PC-3 (cell line): ENCODE measurements at regions not wholly inside any gene's neighbourhood (a gene's known extent, or its start where the extent isn't known, plus 50 kb on each side); places are given as distances from the start of the nearest gene placed in this dataset.

Experiments used
- ATAC-seq: fragments of 200-7000 bp; cut with Tn5 transposase; 2 replicates; pipeline ENCODE4 v1.9.1; 2020; ENCODE audit warnings: mild to moderate bottlenecking, moderate library complexity
- BruUV-seq: library from RNA; stranded (reverse); fragments of 400-500 nt; replicated peaks from 2 replicates; lab custom pipeline; 2021; lab: Mats Ljungman, UMichigan
- CTCF ChIA-PET: fragments of 300-600 bp; sonication (Branson Sonifier 250); formaldehyde crosslinking; loops from one replicate; lab custom pipeline; 2022; ENCODE audit warnings: antibody characterized with exemption; lab: Charles Lee
- POLR2A ChIA-PET: fragments of 300-600 bp; sonication (Branson Sonifier 250); formaldehyde crosslinking; loops from one replicate; lab custom pipeline; 2022; ENCODE audit warnings: antibody characterized with exemption; ENCODE audit not compliant: unreplicated experiment; lab: Charles Lee
- DNase-seq: peaks from one replicate; pipeline ENCODE4 v3.0.0-alpha.2; 2015
- H2AFZ ChIP-seq: fragments of 300-600 bp; sonication (generic); 2 replicates; pipeline ENCODE4 v1.6.0; 2016; ENCODE audit warnings: antibody characterized with exemption, low read length
- H3F3A ChIP-seq: fragments of 300-600 bp; sonication (generic); one replicate; pipeline ENCODE4 v1.6.0; 2017; ENCODE audit warnings: antibody characterized with exemption, low read length, control low read depth, mild to moderate bottlenecking; ENCODE audit not compliant: unreplicated experiment
- H3K27ac ChIP-seq: fragments of 300-600 bp; sonication (generic); 2 replicates; pipeline ENCODE4 v1.5.1; 2016; ENCODE audit warnings: mild to moderate bottlenecking, low read length
- H3K27me3 ChIP-seq: fragments of 300-600 bp; sonication (generic); 2 replicates; pipeline ENCODE4 v1.6.1; 2016; ENCODE audit warnings: low read length, mixed read lengths
- H3K36me3 ChIP-seq: fragments of 300-600 bp; sonication (generic); 2 replicates; pipeline ENCODE4 v1.6.1; 2016; ENCODE audit warnings: low read depth, mixed run types, low read length, mixed read lengths
- H3K4me1 ChIP-seq: fragments of 300-600 bp; sonication (generic); 2 replicates; pipeline ENCODE4 v1.5.1; 2016; ENCODE audit warnings: low read length; ENCODE audit not compliant: insufficient read depth
- H3K4me2 ChIP-seq: fragments of 300-600 bp; sonication (generic); 2 replicates; pipeline ENCODE4 v1.6.0; 2016; ENCODE audit warnings: low read length
- H3K4me3 ChIP-seq: fragments of 300-600 bp; sonication (generic); 2 replicates; pipeline ENCODE4 v1.5.1; 2016; ENCODE audit warnings: mild to moderate bottlenecking, low read length, mixed read lengths
- H3K79me2 ChIP-seq: fragments of 300-600 bp; sonication (generic); 2 replicates; pipeline ENCODE4 v1.6.1; 2017; ENCODE audit warnings: low read length, mixed read lengths
- H3K9ac ChIP-seq: fragments of 300-600 bp; sonication (generic); 2 replicates; pipeline ENCODE4 v1.6.0; 2016; ENCODE audit warnings: mild to moderate bottlenecking, low read length
- H3K9me2 ChIP-seq: fragments of 300-600 bp; sonication (generic); replicated peaks from 2 replicates; pipeline ENCODE4 v1.6.1; 2016; ENCODE audit warnings: mixed run types, low read length, mixed read lengths
- H3K9me3 ChIP-seq: fragments of 300-600 bp; sonication (generic); 2 replicates; pipeline ENCODE4 v1.6.1; 2016; ENCODE audit warnings: low read length, mixed read lengths
- H4K20me1 ChIP-seq: fragments of 300-600 bp; sonication (generic); 2 replicates; pipeline ENCODE4 v1.6.1; 2016; ENCODE audit warnings: low read length, mixed read lengths
- EZH2 ChIP-seq: fragments of 300-600 bp; sonication (generic); IDR thresholded peaks from one replicate; pipeline ENCODE4 v1.6.1; 2017; ENCODE audit warnings: antibody characterized with exemption, mild to moderate bottlenecking, low read length; ENCODE audit not compliant: unreplicated experiment
- EZH2phosphoT487 ChIP-seq: fragments of 300-600 bp; sonication (generic); IDR thresholded peaks from 2 replicates; pipeline ENCODE4 v1.6.1; 2018; ENCODE audit warnings: mild to moderate bottlenecking, antibody characterized with exemption, low read length, borderline replicate concordance
- intact Hi-C: fragments of 100-400 bp; cut with micrococcal nuclease; formaldehyde crosslinking; loops from 2 replicates; pipeline ENCODE4 v1.9.0; 2023
- TF ChIP-seq, protein P1 (sequence below): fragments of 300-600 bp; sonication (generic); conservative IDR thresholded peaks from 2 replicates; pipeline ENCODE4 v1.5.1; 2017; ENCODE audit warnings: antibody characterized with exemption, low read depth, mild to moderate bottlenecking, low read length

DNA sequence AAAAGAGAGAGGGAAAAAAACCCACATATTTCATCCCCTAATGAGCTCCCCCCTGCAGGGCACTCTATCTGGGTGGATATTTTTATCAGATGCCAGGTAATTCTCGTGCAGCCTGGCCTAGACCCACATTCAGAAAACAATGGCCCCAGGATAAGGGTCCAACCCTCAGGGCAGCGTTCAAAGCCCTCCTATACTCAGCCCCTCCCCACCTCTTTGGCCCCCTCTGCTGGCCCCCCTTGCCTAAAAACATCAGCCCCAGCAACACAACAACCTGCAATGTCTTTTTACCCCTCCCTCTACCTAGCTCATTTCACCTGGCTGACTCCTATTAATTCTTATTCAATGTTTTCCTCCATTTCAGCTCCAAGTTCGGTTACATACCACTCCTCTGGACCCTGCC is 145.4 kb upstream of the MED14 start:
- H3K27me3 ChIP-seq: no peaks in the 10 kb centered on the region
- no peaks in the 10 kb centered on the region for H3K79me2 ChIP-seq
- ChIA-PET CTCF (no interaction called here), POLR2A (no interaction called here)
- H3K9me3 ChIP-seq: no peaks in the 10 kb centered on the region
- H3F3A ChIP-seq: no peaks in the 10 kb centered on the region
- no peak overlapping the region for H3K4me2 ChIP-seq
- no peak for TF ChIP-seq EZH2
- TF ChIP-seq, protein P1, sequence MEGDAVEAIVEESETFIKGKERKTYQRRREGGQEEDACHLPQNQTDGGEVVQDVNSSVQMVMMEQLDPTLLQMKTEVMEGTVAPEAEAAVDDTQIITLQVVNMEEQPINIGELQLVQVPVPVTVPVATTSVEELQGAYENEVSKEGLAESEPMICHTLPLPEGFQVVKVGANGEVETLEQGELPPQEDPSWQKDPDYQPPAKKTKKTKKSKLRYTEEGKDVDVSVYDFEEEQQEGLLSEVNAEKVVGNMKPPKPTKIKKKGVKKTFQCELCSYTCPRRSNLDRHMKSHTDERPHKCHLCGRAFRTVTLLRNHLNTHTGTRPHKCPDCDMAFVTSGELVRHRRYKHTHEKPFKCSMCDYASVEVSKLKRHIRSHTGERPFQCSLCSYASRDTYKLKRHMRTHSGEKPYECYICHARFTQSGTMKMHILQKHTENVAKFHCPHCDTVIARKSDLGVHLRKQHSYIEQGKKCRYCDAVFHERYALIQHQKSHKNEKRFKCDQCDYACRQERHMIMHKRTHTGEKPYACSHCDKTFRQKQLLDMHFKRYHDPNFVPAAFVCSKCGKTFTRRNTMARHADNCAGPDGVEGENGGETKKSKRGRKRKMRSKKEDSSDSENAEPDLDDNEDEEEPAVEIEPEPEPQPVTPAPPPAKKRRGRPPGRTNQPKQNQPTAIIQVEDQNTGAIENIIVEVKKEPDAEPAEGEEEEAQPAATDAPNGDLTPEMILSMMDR: no peak
- no peak for TF ChIP-seq EZH2phosphoT487
- no peak overlapping the region for H2AFZ ChIP-seq
- H4K20me1 ChIP-seq: no peaks in the 10 kb centered on the region
- no TSS peak for BruUV-seq
- H3K9ac ChIP-seq: no peak overlapping the region
- DNase-seq (no peak), ATAC-seq (no peak)
- intact Hi-C loops: no loop called here
- H3K4me1 ChIP-seq: peaks cover 5% of the 10 kb centered on the region
- H3K27ac ChIP-seq: no peak overlapping the region
- H3K36me3 ChIP-seq: no peaks in the 10 kb centered on the region
- H3K4me3 ChIP-seq: no peak overlapping the region
- H3K9me2 ChIP-seq: no peaks in the 10 kb centered on the region

DNA sequence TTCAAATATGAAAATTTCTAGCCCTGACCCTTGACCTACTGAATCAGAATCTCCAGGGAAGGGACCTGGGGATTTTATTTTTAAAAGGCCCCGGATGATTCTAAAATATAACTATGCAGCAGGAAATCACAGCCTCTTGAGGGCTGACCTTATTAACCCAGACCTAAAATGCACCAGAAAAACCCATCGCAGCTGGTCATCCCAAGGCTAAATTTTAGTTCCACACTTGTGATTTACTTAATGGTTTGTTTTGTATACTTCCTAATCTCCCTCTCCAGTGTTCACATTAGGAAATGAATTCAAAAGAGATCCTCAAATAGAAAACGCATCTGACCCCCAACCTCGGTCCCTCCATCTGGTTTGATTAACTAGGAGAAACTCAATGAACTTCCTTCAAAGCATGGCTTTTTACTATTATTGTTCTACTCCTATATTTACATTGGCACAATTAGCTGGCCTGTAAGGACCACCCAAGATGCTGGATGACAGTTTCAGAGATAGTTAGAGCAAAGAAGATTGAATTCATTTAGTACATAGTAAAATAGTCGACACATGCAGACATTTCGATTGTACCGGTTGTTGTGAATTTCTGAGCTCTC is 147.8 kb upstream of the MED14 start:
- Histone ChIP-seq H3F3A (no peaks in the 10 kb centered on the region), H3K79me2 (no peaks in the 10 kb centered on the region), H3K27me3 (no peaks in the 10 kb centered on the region), H3K4me2 (no peak overlapping the region), H3K9ac (no peak overlapping the region), H3K27ac (no peak overlapping the region), H3K4me3 (no peak overlapping the region), H3K9me2 (no peaks in the 10 kb centered on the region), H3K36me3 (no peaks in the 10 kb centered on the region), H3K4me1 (peaks cover 12% of the 10 kb centered on the region), H3K9me3 (no peaks in the 10 kb centered on the region), H4K20me1 (no peaks in the 10 kb centered on the region), H2AFZ (no peak overlapping the region)
- DNase-seq: no peak
- BruUV-seq: no TSS peak
- ChIA-PET CTCF (no interaction called here), POLR2A (no interaction called here)
- no peak for ATAC-seq
- intact Hi-C loops: no loop called here
- TF ChIP-seq EZH2phosphoT487 (no peak), EZH2 (no peak)
- TF ChIP-seq, protein P1: no peak

DNA sequence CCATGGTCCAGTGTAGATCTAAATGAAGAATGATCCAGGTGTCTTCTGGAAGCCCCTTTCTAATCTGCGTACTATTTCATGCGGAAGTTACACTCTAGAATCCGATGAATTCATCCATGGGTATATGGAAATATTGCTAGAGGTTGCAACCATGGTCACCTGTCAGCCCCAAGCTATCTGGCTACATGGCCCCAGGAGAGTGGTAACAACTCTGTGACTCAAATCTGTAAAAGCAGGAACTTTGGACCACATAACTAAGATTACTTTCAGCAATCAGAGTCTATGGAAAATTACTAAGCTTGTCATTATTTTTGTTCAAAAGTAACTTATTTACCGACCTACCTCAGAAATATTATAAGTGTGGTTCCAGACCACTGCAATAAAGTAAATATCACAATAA is 150.6 kb upstream of the MED14 start:
- Histone ChIP-seq H3K36me3 (no peaks in the 10 kb centered on the region), H3K4me1 (peaks cover 14% of the 10 kb centered on the region; the same call in 1 of the 2 replicates), H3K79me2 (no peaks in the 10 kb centered on the region), H3K27ac (no peak overlapping the region), H3K9me3 (no peaks in the 10 kb centered on the region), H3K9ac (no peak overlapping the region), H4K20me1 (no peaks in the 10 kb centered on the region), H3K4me3 (no peak overlapping the region), H3F3A (no peaks in the 10 kb centered on the region), H2AFZ (no peak overlapping the region), H3K27me3 (no peaks in the 10 kb centered on the region), H3K9me2 (no peaks in the 10 kb centered on the region), H3K4me2 (no peak overlapping the region)
- ATAC-seq (peak; percentile 58), DNase-seq (no peak)
- TF ChIP-seq, protein P1: no peak
- POLR2A ChIA-PET: interaction anchor here (0.5 kb wide), 1 partner anchor 13 kb away, joined by 14 read pairs; no protein-coding TSS in a partner anchor
- no TSS peak for BruUV-seq
- intact Hi-C loops: no loop called here
- CTCF ChIA-PET: no interaction called here
